Stimulated activated CD4-positive, alpha-beta T cell treated with anti-CD3 and anti-CD28 coated beads, Interleukin-2, amount 100 ng/mL, for 24 hours (primary cell): ENCODE measurements at regions not wholly inside any gene's neighbourhood (a gene's known extent, or its start where the extent isn't known, plus 50 kb on each side); places are given as distances from the start of the nearest gene placed in this dataset.

Source experiments
- DNase-seq, 2 donors: peaks; one replicate each; pipeline ENCODE4 v3.0.0-alpha.2; 2020

DNA sequence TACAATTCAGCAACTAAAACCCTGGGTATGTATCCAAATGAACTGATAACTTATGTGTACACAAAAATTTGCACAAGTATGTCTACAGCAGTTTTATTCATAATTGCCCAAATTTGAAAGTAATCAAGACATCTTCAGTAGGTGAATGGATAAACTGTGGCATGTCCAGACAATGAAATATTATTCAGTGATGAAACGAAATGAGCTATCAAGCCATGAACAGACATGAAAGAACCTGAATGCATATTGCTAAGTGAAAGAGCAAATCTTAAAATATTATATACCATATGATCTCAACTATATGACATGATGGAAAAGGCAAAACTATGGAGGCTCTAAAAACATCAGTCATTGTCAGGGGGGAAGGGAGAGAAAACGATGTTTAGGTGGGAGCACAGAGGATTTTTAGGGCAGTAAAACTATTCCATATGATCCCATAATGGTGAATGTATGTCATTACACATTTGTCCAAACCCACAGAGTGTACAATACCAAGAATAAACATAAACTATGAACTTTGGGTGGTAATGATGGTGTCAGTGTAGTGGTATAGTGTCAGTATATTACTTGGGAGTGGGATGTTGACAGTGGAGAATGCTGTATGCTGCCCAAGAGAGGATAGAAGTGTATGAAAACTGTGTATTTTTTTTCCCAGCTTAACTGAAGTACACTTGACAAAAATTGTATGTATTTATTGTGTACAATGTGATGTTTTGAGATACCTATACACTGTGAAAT, 92.8 kb upstream of the PPP2R5A start:
- DNase-seq: no peak

DNA sequence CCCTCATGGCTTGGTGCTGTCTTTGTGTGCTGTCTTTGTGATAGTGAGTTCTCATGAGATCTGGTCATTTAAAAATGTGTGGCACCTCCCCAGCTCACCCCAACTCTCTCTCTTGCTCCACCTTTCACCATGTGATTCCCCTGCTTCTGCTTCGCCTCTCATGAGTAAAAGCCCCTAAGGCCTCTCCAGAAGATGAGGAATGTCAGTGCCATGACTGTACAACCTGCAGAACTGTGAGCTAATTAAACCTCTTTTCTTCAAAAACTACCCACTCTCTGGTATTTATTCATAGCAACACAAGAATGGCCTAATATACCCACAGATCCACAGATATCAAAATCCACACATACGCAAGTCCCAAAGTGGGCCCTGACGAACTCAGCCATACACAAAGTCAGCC, 88.9 kb upstream of the PPP2R5A start:
- no peak for DNase-seq

DNA sequence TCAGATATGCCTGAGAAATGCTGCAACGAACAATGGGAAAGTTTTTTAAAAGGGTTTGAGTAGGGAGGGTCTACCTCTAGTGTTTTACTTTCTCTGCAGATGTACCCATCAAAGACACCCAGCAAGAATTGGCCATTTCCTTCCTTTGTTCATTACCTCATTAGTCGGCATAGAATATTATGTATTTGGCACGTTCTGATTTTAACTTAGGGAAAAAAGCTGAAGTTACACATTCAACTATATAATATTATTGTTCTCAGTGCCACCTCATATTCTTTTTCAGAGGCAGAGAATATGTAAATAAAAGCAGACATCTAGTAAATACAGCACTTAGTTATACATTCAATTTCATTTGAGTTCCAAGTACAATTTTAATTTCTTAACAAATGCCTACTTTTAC, 83.7 kb upstream of the PPP2R5A start:
- DNase-seq: no peak

DNA sequence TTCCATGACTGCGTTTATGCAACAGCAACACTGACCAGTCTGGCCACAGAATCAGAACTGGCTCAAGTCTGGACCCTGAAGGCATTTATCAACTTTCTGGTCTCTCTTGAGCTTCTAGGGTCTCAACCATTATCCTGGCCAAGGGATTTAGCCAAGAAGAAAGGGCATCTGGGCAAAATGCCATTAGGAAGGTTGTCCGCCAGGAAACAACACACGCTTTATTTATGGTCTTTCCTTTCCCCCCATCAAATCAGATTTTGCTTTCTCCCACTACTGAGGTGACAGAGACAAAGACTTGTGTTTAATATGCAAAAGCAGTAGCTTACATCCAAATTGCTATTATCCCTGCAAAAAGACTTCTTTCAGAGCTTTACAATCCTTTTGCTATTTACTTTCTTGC, 81.6 kb upstream of the PPP2R5A start:
- no peak for DNase-seq

DNA sequence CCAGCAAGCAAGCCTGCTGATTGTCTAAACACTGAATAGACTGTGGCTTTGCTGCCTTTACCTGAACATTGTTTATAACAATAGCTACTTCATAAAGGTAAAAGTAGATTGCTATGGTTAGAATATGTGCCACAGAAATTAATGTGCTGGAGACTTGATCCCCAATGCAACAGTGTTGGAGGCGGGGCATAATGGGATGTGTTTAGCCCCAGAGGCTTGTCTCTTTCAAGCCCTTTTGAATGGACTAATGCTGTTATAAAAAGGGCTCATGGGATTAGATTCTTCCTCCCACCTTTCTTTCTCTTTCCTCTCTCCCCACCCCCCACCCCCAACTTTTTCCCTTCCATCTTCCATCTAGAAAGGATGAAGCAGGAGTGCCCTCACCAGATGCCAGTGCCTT, 80.2 kb upstream of the PPP2R5A start:
- DNase-seq: no peak

DNA sequence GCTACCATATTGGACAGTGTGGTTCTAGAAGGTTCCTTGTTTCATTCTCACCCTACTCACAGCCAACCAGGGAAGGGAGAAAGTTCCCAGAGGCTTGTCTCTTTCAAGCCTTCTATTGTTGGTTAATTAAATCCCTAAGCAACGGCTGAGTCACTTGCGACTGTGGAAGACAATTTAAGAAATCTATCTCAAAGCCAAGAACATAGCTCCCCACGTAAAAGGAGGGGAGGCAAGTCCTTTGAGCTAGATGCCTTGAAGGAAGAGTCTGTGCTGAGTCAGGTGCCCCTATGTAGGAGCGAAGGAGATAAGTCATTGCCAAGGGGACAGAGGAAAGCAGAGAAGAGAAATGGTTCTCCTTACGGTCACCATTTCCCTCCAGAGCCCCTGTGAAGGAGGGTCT, 79.4 kb upstream of the PPP2R5A start:
- DNase-seq: no peak

DNA sequence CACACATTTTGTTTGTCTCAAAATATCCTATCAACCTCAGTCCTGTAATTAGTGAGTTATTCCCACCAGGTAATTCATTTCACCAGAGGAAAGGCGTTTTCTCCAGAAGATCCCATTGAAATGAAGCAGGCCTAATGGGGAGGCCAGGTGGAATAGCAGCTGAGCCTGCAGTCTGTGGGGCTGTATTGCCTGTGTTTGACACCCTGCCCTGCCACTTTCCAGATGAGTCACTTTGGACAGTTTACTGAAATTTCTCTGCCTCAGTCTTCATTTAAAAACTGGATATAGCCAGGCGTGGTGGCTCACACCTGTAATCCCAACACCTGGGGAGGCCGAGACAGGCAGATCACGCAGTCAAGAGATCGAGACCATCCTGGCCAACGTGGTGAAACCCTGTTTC, 78.1 kb upstream of the PPP2R5A start:
- no peak for DNase-seq

DNA sequence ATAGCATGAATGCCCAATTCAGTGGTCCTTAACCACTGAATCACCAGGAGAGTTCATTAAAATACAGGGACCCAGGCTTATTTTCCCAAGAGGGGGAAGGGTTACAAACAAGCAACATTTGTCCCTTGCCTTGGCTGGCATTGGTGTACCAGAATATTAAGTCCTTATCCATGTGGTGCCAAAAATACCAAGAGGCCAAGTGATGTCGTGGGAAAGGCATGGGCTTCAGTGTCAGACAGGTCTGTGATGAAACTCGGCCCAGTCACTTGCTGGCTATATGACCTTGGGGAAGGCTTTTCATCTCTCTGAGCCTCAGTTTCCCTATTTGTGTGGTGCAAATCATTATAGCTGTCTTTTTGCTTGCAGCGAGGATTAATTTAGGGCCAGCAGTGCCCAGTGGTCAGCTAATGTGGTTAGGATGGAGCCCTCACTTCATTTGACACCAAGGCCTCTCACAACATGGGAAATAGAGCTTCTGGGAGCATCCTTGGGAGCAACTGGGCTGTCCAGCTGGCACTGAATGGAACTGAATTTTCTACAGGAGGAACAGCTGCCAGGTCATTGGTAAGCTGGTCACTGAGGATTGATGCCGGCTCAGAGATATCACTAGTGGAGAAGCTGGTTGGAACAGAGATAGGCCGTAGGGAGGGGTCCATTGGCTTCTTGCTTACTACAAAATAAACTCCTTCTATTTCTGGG, 77.2 kb upstream of the PPP2R5A start:
- no peak for DNase-seq

DNA sequence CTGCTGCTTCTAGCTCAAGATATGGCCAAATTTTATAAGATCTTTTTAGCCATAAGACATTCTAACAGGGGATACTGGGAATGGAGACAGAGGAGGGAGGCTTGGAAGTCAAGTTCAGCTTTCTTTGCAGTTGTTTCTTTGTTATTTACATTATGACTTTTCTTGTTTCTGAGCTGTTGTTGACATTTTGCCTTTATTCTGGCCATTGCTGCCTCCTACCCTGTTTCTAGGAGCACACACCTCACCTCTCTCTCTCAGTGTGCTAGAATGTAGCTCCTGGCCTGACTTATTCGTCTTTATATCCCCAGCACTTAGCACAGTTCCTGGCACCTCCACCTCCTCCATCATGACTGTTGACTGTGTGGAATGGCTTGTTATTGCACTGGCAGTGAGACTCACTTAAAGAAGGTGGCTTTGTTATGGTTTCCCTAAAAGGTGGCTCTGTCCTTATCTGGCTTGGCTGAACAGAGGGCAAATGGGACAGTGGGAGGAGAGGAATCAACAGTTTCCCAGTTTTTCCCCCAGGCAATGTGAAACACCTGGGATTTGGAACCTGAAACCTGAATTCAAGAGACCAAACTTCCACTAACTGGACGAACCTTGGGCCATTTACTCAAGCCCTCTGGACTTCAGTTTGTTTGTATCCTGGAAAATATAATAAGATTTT, 76.1 kb upstream of the PPP2R5A start:
- DNase-seq: no peak

DNA sequence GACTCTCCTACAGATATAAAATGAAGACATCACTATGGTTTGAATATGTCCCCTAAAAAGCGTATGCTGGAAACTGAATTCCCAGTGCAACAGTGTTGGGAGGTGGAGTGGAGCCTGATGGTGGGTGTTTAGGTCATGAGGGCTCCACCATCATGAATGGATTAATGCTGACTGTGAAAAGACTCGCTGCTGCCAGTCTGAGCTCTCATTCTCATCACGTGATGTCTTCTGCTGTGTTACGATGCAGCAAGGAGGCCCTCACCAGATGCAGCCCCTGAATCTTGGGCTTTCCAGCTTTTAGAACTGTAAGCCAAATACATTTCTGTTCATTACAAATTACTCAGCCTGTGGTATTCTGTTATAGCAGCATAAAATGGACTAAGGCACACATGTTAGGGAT, 73.8 kb upstream of the PPP2R5A start:
- DNase-seq: no peak

DNA sequence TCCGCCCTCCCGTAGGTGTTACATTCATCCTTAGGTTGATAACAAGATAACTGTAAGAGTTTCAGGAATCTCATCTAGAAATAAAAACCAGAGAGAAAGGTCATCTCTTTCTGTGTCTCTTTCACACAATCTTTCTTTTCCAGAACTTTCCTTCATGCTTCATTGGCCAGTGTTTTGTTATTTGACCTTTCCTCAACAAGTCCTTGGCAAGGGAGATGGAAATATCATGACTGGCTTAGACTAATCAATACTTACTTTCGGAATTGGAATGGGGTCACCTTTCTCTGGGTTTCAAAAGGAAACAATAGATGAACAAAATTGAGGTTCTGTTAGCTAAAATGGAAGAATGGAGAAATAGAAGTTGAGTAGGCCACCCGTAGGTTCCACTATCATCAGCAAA, 72.9 kb upstream of the PPP2R5A start:
- DNase-seq: no peak

DNA sequence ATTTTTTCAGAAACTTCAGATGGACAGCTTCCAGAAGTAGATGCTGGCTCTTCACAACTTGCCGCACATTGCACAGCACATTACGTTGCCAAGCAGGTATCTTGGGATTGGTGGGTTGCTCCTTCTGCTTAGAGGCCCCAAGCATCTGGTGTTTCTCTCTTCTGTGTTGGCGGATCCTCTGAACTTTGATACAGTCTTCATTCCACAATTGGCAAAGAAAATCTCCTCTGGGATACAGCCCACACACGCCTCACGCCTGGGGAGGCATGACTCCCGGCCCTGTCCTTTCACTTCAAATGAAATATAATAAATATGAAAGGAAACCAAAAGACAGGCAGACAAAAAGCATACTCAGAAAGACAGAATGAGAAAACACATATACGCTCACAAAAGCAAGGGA, 72.3 kb upstream of the PPP2R5A start:
- no peak for DNase-seq

DNA sequence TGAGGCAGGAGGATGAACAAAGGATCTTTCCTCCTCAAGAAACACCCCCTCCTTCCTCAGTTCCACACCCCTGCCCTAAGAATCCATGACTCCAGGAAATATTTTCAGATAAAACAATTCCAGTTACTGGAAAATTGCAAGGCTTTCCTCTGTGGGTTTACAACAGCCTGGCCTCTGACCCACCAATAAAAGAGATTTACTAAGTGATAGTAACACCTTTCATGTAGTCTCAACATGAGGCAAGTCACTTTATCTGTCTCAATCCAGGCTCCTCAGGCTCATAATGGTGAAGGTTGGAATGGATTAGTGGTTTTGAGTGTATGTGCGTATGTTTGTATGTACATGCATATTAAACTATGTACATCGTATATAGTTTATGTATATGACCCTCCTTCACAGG, 71.4 kb upstream of the PPP2R5A start:
- DNase-seq: no peak

DNA sequence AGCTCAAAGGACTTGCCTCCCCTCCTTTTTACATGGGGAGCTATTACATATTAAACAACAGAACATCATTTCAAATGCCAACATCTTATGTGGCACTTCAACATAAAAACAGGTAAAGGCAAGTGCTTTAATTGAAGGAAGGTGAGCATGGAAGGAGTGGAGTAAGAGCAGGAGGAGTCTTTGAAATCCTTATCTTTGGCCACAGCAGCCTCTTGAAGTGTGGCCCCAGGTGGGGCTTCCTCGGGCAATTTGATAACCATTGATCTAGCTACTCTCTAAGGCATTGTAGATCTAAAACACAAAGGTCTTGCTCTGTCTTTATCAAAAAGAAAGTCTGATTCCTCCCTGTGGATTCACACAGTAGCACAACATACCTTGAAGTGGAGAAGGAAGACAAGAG, 70.9 kb upstream of the PPP2R5A start:
- no peak for DNase-seq

DNA sequence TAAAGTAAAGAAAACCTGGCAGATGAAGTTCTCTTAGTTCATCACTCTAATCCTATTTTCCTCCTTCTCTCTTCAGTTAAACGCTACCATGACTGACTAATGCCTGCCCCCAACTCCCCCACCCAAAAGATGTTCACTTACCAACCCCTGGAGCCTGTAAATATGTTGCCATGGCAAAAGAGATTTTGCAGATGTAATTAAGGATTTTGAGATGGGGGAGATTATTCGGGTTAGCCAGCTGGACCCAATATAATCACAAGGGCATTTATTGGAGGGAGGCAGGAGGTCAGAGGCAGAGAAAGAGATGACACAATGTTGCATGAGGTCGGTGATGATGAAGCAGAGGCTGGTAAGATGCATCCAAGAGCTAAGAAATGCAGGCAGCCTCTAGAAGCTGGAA, 69.3 kb upstream of the PPP2R5A start:
- no peak for DNase-seq

DNA sequence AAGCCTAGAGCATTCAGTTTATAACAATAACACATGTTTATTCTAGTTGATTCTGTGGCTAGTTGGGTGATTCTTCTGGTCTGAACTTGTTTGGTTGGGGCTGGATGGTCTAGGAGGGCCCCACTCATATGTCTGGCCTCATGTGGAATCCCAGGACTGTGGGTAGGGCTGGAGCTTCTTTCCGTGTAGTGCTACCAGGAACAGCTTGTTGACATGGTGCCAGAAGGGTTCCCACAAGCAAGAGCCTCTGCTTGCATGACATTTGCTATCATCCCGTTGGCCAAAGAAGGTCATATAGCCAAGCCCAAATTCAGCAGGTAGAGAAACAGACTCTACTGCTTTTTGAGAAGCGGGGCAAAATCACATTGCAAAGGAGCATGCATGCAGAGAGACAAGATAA, 67.6 kb upstream of the PPP2R5A start:
- DNase-seq: no peak

DNA sequence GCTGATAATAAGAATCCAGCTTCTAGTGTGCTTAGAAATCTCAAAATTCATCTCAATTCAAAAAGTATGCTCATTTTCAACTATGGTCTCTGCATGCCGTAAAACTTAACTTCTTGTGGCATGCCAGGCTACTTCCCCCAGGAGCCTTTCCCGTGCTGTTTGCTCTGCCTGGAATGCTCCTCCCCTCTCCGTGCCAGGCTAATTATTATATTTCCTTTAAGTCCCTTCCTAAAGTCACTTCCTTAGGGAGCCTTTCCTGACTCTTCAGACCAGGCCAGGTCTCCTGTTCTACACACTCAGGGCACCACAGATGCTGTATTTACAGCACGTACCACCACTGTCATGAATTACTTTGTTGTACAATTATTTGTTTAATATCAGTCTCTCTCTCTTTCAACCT, 67.1 kb upstream of the PPP2R5A start:
- no peak for DNase-seq

DNA sequence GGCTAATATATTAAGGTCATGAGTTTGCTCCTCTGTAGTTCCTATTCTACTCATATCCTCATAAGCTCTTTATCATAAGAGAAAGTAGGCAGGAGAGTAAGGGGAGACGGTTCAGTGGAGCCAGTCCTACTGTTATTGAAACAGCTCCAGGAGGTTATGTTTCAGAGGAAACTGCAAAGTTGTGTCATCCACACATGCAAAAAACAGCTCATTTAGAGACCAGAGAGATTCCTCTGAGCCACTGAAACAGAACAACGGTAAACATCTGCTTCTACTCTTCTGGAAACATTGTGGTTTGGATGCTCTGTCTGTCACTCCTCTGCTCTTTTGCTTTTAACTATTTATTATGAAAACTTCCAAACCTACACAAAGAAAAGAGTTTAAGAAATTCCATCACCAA, 66.3 kb upstream of the PPP2R5A start:
- no peak for DNase-seq

DNA sequence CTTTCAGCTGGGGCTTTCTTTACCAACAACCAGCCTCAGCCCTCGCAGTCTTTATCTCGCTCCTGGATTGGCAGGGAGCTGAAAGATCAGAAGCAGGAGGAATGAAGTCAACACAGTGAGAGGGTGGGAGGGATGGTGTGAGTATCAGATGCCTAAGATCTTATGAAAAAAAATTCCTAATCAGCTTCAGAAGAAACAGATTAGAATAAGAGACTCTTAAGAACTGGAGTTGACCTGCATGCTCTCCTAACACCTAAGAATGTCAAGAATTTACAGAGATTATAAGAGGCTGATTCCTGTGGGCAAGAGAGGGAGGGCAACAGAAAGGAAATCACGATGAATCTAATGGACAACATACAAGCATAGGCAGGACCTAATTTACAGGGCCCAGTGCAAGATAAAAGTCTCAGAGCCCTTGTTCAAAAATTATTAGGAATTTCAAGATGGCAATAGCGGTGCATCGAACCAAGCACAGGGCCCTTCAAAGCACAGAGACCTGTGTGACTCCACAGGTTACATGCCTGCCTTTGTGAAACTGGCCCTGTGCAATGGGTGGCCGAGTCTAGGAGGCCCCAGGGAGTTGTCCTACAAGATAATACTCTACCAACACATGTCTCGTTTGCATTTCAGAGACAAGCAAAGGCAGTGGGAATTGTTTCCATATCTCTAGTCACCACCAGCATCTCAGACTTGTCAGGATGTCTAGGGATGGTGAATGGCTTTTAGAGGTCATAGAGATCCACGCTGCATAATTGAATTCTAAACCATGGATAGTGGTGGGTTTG, 65.3 kb upstream of the PPP2R5A start:
- no peak for DNase-seq

DNA sequence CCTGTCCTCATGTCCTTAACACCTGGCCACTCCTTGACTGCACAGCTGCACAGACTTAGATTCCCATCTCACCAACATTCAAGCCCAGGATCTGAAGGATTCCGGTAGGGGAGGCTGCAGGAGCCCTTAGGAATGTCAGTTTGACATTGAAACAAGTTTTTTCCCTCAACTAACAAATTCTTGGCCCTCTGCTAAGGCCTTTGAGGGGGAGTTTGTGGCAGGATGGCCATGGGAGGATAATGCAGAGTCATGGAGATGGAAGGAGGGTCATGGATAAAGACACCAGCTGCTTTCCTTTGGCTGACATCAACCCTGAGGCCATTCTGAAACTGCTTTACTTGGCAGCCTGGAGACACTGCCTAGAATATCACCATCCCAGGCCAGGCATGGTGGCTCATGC, 63.4 kb upstream of the PPP2R5A start:
- no peak for DNase-seq

DNA sequence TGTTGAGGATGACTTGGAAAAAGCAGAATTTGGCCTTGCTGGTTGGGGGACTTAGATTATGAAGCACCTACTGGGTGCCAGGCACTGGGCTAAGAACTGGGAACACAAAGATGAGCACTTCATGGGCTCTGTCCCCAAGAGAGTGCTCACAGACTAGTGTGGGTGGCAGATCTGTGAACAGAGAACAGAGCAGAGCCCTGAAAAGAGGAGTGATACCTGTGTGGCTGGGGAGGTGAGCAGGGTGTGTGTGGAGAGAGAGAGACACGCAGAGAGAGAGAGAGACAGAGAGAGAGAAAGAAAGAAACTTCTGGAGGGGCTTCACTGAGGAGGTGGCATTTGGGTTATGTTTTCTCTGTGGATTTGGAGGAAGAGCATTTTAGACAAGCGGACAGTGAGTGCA, 61.1 kb upstream of the PPP2R5A start:
- DNase-seq: no peak

DNA sequence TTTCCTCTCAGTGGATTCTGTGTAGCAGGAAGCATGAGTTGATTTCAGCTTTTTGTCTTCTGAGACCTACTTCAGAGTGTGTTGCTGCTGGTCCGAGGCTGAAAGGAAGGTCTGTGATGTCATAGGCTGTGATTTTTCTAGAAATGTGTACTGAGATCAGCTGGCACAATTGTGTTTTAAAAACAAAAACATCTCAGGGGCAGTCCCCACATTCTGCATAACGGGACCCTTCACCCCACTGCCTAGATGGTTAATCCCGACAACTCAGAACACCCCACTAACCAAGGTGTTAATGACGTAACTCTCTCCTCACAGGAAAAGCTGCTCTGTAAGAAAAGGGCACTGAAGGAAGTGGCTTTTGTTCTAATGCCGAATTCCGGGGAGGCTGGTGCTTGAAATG, 59.8 kb upstream of the PPP2R5A start:
- DNase-seq: peak in 1 of 2 donors; percentile 3

DNA sequence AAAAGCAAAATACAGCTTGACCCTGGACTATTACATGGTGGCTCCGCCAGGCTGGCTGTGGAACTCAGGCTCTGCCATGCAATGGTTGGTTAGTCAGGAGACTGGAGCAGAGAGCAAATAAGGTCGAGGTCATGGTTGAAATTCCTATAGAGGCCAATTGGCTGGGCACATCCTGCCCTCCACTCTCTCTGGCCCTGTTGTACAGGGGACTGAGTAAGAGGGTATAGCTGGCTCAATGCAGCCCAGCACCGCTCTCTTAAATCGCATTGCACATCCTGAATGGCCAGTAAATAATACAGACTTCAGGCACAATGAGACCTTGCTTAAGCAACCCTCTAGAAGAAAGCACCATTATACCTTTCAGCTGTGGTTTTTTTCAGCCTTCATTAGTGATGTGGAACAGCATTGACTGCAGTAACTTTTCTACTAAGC, 59.3 kb upstream of the PPP2R5A start:
- no peak for DNase-seq

DNA sequence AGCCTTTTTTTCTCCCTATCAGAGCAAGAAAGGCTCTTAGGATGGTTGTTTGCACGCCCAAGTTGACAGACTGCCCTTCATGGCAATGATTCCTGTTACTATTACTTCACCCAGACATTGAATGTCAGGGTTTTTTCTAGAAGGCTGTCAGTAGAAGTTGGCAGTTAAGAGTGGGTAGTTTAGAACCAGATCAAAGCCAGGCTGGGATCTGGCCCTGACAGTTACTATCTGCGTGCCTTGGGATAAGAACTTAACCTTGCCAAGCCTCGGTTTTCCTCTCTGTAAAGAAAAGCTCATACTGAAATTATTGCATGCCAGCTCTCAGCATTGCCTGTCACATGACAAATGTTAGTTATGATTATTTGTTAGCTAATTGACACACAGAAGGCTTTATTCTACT, 58.7 kb upstream of the PPP2R5A start:
- no peak for DNase-seq
